HG03066 (cell line): ENCODE measurements at regions not wholly inside any gene's neighbourhood (a gene's known extent, or its start where the extent isn't known, plus 50 kb on each side); places are given as distances from the start of the nearest gene placed in this dataset.

Source experiments
- ATAC-seq: cut with Tn5 transposase; IDR thresholded peaks from one replicate; pipeline ENCODE4 v1.9.1; 2021; ENCODE audit warnings: low read depth; ENCODE audit not compliant: unreplicated experiment

DNA sequence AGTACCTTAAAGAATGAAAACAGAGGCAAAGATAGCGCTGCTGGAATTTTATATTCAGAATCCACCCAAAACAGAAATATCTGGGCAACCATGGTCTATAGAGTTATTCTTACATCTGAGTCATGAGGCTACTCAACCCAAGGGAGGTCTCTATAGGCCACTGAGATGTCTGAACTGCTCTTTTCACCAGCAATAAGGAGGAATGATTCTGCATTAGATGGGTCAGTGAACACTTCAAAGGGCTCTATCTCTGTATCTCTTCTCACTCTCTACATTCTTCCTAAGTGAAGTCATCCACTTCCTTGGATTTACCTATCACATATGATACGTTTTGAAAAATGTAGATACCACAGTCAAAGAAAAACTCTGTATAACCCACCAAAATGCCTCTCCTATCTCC lies 90.2 kb upstream of the NGF start:
- no peak for ATAC-seq

DNA sequence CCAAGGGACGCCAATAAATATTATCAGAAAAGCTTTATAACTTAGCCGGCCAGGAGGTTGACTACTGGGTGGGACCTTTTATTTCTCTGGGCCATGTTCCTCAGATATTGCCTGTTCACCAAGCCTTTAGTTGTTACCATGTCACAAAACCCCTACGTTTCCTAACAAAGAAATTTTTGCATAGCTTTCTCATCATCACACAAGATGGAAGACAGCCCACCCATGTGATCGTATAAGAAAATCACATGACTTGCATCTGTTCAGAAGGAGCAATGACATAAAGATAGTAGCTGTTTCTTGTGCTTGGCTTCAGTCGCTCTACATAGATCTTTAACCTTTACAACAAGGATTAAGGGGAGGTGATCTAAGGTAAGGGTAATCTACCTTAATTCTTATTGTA lies 88.9 kb upstream of the NGF start:
- no peak for ATAC-seq

- no peak for ATAC-seq
Measured at GRCh38 chr1:115426231-115426771, 88.3 kb upstream of the NGF start.

- ATAC-seq = no peak
Measured at GRCh38 chr1:115425442-115425841, 87.4 kb upstream of the NGF start.

- ATAC-seq = no peak
Measured at GRCh38 chr1:115423776-115424175, 85.7 kb upstream of the NGF start.

DNA sequence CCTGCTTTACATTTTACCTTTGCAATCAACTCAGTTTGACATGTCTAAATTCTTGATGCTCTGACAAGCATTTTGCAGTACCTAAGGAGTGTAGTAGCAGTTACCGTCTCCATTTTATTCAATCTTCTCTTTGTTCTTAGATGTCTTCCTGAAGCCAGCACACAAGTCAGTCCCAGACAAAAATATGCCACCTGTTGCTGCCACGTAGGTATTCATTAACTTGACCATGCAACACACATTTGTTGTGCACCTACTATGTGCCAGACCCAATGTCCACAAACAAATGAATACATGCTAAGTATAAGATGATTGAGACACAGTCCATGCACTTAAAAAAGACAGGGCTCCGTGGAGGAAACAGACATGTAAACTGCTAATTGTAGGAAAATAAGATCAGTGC lies 81.5 kb upstream of the NGF start:
- no peak for ATAC-seq

- no peak for ATAC-seq
Measured at GRCh38 chr1:115413621-115414020, 75.6 kb upstream of the NGF start.

- no peak for ATAC-seq
Measured at GRCh38 chr1:115413208-115413607, 75.2 kb upstream of the NGF start.

GRCh38 chr1:115412733-115413132 lies 74.7 kb upstream of the NGF start:
- no peak for ATAC-seq

DNA sequence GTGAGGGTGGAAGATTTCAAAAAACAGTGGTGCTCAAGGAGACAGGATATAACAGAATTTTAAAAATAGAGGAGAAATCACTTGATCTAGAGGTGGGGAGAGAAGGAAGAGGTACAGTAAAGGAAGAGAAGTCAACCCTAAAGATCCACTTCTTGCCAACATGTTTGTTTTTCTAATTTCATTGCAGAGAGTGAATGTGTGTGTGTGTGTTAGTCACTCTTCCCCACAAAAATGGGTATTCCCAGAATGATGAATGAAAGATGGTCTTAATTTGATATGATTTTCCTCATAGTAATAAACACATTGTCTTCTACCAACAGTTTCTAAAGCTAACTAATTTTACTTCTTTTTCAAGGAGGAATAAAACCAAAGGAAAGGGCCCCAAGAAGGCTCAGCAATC lies 74.2 kb upstream of the NGF start:
- ATAC-seq = no peak

- no peak for ATAC-seq
Measured at GRCh38 chr1:115411371-115412063, 73.5 kb upstream of the NGF start.

DNA sequence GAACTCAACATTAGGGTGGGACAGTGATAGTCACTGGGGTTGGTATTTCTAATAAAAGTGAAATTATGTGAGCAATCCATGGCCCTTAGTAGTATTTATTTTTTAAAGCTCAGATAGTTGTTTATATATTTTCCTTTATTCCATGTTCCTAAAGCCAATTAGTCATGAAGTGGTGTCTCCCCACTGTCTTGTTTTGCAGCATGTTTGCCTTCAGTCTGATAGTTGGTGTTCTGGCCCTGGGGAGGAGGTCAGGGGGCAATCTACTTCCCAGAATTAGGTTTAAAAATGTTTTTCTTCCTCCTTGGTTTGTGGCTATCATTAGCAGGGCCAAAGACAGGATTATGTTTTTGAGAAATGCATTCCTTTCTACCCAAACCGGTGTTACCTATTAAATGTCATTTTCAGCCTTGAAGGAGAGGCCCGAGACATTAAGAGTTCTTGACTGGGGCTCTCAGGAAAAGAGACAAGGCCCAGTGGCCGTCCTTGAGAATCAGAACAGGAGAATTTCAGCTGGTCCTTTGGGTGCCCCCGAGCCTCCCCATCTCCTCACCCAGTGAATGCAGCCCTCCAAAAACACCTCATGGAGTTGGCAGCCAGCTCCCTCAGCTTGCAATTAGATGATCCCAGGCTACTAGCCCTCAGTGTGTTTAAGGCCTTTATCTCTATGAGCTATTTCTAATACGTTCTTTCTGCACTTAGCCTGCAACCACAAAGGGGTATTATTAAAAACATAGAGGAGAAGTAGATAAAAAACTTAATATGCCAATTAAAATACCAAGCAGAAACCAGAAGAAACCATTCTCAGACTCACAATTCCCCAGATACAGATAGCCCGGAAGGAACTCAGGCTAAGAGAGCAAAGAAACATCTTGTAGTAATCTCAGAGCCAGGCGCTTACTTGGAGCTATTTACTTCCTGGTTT lies 71.3 kb upstream of the NGF start:
- ATAC-seq = no peak

DNA sequence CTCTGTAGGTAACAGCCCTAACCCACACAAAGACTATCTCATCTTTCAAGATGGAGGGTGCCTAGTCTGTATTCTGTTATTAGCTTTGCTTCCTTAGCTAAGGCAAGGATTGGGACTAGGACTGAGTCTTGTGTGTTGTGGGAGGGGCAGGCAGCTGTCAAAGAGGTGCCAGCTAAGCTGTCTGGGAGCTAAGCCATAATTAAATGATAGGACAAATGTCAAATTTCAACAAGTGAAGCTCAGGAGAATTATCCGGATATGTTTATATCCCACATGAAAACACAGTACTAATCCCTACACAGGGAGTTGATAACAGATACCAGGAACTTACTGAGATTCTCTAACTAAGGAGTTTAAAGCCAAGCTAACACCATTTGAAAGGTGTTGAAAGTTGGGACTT lies 70.5 kb upstream of the NGF start:
- ATAC-seq = no peak

- ATAC-seq = no peak
Measured at GRCh38 chr1:115404911-115405310, 66.9 kb upstream of the NGF start.

GRCh38 chr1:115402753-115403184 lies 64.7 kb upstream of the NGF start:
- ATAC-seq = no peak

- no peak for ATAC-seq
Measured at GRCh38 chr1:115401676-115402075, 63.6 kb upstream of the NGF start.

- ATAC-seq = no peak
Measured at GRCh38 chr1:115400891-115401290, 62.8 kb upstream of the NGF start.

GRCh38 chr1:115400426-115400825 lies 62.4 kb upstream of the NGF start:
- ATAC-seq = no peak

DNA sequence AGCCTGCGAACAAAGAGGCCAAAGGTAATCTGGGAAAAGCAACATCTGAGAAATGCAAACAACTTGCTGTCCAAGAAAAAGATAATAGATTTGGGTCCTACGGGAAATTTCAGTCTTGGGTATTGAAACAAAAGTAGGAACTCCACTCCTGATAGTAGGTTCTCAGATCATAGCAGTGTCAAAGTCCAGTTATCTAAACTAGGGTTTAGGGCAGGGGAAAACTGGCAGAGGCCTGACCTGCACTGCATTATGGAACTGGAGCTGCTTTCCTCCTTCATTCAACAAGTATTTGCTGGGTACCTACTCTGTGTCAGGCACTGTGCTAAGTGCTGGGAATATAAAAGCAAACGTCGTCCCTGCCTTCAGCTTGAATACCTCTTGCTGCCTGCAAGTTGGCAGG lies 60.7 kb upstream of the NGF start:
- ATAC-seq = no peak
